Activated CD4-positive, CD25-positive, alpha-beta regulatory T cell treated with anti-CD3 and anti-CD28 coated beads, Interleukin-2, amount 50 U/mL, for 24 hours (primary cell): ENCODE measurements at regions not wholly inside any gene's neighbourhood (a gene's known extent, or its start where the extent isn't known, plus 50 kb on each side); places are given as distances from the start of the nearest gene placed in this dataset.

ENCODE experiments used
- ATAC-seq, 2 donors: fragments of 150-1000 bp; cut with Tn5 transposase; one replicate each; pipeline ENCODE4 v1.10.0; 2021; ENCODE audit warnings: mild to moderate bottlenecking in 1 of 2, moderate library complexity in 1 of 2

- ATAC-seq, result no peak
These were observed 116.2 kb downstream of the NSUN3 start for GRCh38 chr3:94179059-94179458.

- no peak for ATAC-seq
These were observed 120.7 kb downstream of the NSUN3 start for GRCh38 chr3:94183551-94183950.

- ATAC-seq, result no peak
These were observed 121.9 kb downstream of the NSUN3 start for GRCh38 chr3:94184781-94185180.

GRCh38 chr3:94185753-94186152 lies 122.9 kb downstream of the NSUN3 start:
- ATAC-seq, result no peak

GRCh38 chr3:94187697-94188096 lies 124.8 kb downstream of the NSUN3 start:
- no peak for ATAC-seq

GRCh38 chr3:94195381-94195780 lies 132.5 kb downstream of the NSUN3 start:
- no peak for ATAC-seq

GRCh38 chr3:94206291-94206690 lies 143.4 kb downstream of the NSUN3 start:
- no peak for ATAC-seq

- no peak for ATAC-seq
These were observed 147.4 kb downstream of the NSUN3 start for GRCh38 chr3:94210256-94210655.

GRCh38 chr3:94217406-94217805 lies 154.5 kb downstream of the NSUN3 start:
- ATAC-seq, result no peak

- no peak for ATAC-seq
These were observed 157.6 kb downstream of the NSUN3 start for GRCh38 chr3:94220426-94220825.

GRCh38 chr3:94221829-94222228 lies 159.0 kb downstream of the NSUN3 start:
- no peak for ATAC-seq

- no peak for ATAC-seq
These were observed 162.4 kb downstream of the NSUN3 start for GRCh38 chr3:94225148-94225865.

- ATAC-seq, result no peak
These were observed 163.2 kb downstream of the NSUN3 start for GRCh38 chr3:94226078-94226477.

GRCh38 chr3:94232921-94233320 lies 170.1 kb downstream of the NSUN3 start:
- no peak for ATAC-seq

GRCh38 chr3:94234177-94234788 lies 171.4 kb downstream of the NSUN3 start:
- ATAC-seq, result no peak

- ATAC-seq, result no peak
These were observed 179.1 kb downstream of the NSUN3 start for GRCh38 chr3:94241986-94242385.

- ATAC-seq, result no peak
These were observed 183.3 kb downstream of the NSUN3 start for GRCh38 chr3:94246171-94246570.

GRCh38 chr3:94248042-94248441 lies 185.2 kb downstream of the NSUN3 start:
- ATAC-seq, result no peak

GRCh38 chr3:94249491-94250079 lies 186.7 kb downstream of the NSUN3 start:
- peak in 1 of 2 donors; percentile 38 for ATAC-seq

- ATAC-seq, result no peak
These were observed 188.7 kb downstream of the NSUN3 start for GRCh38 chr3:94251566-94251965.

GRCh38 chr3:94252316-94252715 lies 189.5 kb downstream of the NSUN3 start:
- no peak for ATAC-seq

GRCh38 chr3:94256888-94257813 lies 194.3 kb downstream of the NSUN3 start:
- ATAC-seq, result no peak

GRCh38 chr3:94258851-94259250 lies 196.0 kb downstream of the NSUN3 start:
- no peak for ATAC-seq
